ENCODE measurements at regions not wholly inside any gene's neighbourhood (a gene's known extent, or its start where the extent isn't known, plus 50 kb on each side); places are given as distances from the start of the nearest gene placed in this dataset.

DNA sequence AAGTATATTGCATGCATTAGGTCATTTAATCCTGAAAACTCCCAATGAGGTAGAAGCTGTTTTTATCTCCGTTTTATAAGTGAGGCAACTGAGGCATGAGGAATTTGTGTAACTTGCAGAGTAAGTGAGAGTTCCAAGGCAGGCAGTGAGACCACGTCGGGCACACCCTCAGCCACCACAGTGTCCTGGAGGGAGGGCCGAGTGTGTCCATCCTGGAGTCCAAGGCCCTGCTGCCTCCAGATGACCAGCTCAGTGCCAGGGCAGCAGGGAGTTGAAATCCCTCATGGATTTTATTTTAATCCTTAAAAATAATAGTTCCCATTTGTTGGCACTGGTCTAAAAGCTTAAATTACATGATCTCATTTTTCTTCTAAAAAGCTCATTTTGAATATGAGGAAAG, 104.6 kb upstream of the SMIM23 start:
- no peak overlapping the region for H3K9ac ChIP-seq (ENCODE audit: insufficient read depth in 1 of 2, low read length in 2 of 2)
- peaks cover 0 to 3% (median 0%) of the 10 kb centered on the region in 4 donors for H3K9me3 ChIP-seq (ENCODE audit: control insufficient read depth in 4 of 4, insufficient read depth in 3 of 4, low read length in 3 of 4)
- peaks cover 0 to 28% (median 0%) of the 10 kb centered on the region in 5 donors for H3K4me1 ChIP-seq (ENCODE audit: control insufficient read depth in 5 of 5, insufficient read depth in 5 of 5, low read length in 5 of 5)
- WGBS, 2 donors = 83 to 88% methylated on average over 4 of the region's 4 CpGs
- no peak for ATAC-seq (ENCODE audit: insufficient read depth, low FRiP score)
- TF ChIP-seq, protein P1, sequence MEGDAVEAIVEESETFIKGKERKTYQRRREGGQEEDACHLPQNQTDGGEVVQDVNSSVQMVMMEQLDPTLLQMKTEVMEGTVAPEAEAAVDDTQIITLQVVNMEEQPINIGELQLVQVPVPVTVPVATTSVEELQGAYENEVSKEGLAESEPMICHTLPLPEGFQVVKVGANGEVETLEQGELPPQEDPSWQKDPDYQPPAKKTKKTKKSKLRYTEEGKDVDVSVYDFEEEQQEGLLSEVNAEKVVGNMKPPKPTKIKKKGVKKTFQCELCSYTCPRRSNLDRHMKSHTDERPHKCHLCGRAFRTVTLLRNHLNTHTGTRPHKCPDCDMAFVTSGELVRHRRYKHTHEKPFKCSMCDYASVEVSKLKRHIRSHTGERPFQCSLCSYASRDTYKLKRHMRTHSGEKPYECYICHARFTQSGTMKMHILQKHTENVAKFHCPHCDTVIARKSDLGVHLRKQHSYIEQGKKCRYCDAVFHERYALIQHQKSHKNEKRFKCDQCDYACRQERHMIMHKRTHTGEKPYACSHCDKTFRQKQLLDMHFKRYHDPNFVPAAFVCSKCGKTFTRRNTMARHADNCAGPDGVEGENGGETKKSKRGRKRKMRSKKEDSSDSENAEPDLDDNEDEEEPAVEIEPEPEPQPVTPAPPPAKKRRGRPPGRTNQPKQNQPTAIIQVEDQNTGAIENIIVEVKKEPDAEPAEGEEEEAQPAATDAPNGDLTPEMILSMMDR (IDR thresholded peaks at IDR 0.05; ENCODE audit: control extremely low read depth, extremely low read depth) = no peak
- H3K36me3 ChIP-seq (ENCODE audit: control insufficient read depth in 4 of 4, insufficient read depth in 4 of 4, low read length in 4 of 4) = no peaks in the 10 kb centered on the region
- no peaks in the 10 kb centered on the region for H3K27me3 ChIP-seq (ENCODE audit: control insufficient read depth in 3 of 3, insufficient read depth in 3 of 3, low read length in 2 of 3)
- H3K4me3 ChIP-seq = no peak overlapping the region
- DNase-seq = no peak
- no peak overlapping the region for H3K27ac ChIP-seq (ENCODE audit: low read depth in 1 of 2, low read length in 1 of 2)

DNA sequence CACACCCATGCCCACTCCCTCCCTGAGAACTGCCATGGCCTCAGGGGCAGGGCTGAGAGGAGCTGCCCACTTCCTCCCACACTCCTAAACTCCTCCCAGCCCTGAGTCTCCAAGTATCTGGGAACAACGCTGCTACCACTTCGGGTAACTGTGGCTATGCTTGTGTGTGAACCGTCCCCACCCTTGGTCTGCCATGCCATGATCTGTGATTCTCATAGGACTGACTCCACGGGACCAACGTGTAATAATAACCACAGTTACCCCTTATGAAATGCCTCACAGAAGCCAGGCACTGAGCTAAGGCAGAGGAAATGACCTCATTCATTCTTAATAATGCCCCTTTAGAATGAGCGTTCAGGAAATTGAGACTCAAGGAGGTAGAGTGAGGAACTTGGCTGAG, 103.9 kb upstream of the SMIM23 start:
- 9 to 21% methylated on average over 6 of the region's 6 CpGs for WGBS, 2 donors
- peaks cover 0 to 25% (median 0%) of the 10 kb centered on the region in 5 donors for H3K4me1 ChIP-seq (ENCODE audit: control insufficient read depth in 5 of 5, insufficient read depth in 5 of 5, low read length in 5 of 5)
- H3K4me3 ChIP-seq = no peak overlapping the region
- H3K27ac ChIP-seq (ENCODE audit: low read depth in 1 of 2, low read length in 1 of 2) = no peak overlapping the region
- H3K9ac ChIP-seq (ENCODE audit: insufficient read depth in 1 of 2, low read length in 2 of 2) = no peak overlapping the region
- H3K36me3 ChIP-seq (ENCODE audit: control insufficient read depth in 4 of 4, insufficient read depth in 4 of 4, low read length in 4 of 4) = no peaks in the 10 kb centered on the region
- H3K27me3 ChIP-seq (ENCODE audit: control insufficient read depth in 3 of 3, insufficient read depth in 3 of 3, low read length in 2 of 3) = no peaks in the 10 kb centered on the region
- TF ChIP-seq, protein P1 (IDR thresholded peaks at IDR 0.05; ENCODE audit: control extremely low read depth, extremely low read depth) = no peak
- DNase-seq (no peak), ATAC-seq (ENCODE audit: insufficient read depth, low FRiP score) (peak; percentile 34)
- H3K9me3 ChIP-seq (ENCODE audit: control insufficient read depth in 4 of 4, insufficient read depth in 3 of 4, low read length in 3 of 4) = peaks cover 0 to 3% (median 0%) of the 10 kb centered on the region in 4 donors

DNA sequence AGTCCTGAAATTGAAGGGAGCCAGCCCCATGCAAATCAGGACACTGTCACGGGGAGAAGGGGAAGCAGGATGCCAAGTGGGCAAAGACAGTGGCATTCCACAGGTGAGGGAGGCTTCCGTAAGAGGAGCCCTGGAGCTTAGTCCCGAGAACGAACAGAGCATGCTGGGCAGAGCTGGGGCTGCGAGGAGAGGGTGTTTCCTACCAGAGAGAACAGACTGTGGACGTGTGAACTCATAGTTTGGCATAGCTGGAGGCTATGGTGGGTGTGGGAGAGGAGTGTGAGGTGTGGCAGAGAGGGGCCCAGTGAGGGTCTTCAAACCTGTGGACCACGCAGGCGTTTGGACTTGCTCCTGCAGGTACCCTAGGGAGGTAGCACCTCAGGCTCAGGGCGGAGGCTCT, 102.8 kb upstream of the SMIM23 start:
- DNase-seq = no peak
- TF ChIP-seq, protein P1 (IDR thresholded peaks at IDR 0.05; ENCODE audit: control extremely low read depth, extremely low read depth) = no peak
- Histone ChIP-seq H3K4me1 (ENCODE audit: control insufficient read depth in 5 of 5, insufficient read depth in 5 of 5, low read length in 5 of 5) (peaks cover 0 to 25% (median 0%) of the 10 kb centered on the region in 5 donors), H3K4me3 (no peak overlapping the region), H3K9ac (ENCODE audit: insufficient read depth in 1 of 2, low read length in 2 of 2) (no peak overlapping the region), H3K36me3 (ENCODE audit: control insufficient read depth in 4 of 4, insufficient read depth in 4 of 4, low read length in 4 of 4) (no peaks in the 10 kb centered on the region), H3K27ac (ENCODE audit: low read depth in 1 of 2, low read length in 1 of 2) (no peak overlapping the region), H3K9me3 (ENCODE audit: control insufficient read depth in 4 of 4, insufficient read depth in 3 of 4, low read length in 3 of 4) (peaks cover 0 to 3% (median 0%) of the 10 kb centered on the region in 4 donors), H3K27me3 (ENCODE audit: control insufficient read depth in 3 of 3, insufficient read depth in 3 of 3, low read length in 2 of 3) (no peaks in the 10 kb centered on the region)
- ATAC-seq (ENCODE audit: insufficient read depth, low FRiP score) = no peak
- 85 to 88% methylated on average over 9 of the region's 9 CpGs for WGBS, 2 donors

DNA sequence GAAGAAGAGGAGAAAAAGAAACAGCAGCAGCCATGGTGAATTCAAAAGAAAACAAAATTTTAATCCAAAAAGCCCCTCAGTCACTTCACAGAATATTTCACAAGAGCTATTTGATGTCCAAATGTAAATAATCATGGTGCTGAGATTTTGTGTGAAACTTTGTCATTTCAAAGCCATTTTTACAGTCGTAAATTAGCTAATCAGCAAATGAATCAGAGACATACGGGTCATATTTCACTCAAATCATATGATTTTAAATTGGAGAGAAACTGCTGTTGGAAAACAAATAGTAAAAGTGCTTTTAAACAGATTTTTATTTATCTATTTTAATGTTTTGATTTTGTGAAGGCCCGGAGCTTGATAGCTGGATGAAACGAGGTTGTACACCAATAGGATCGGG, 101.4 kb upstream of the SMIM23 start:
- ATAC-seq (ENCODE audit: insufficient read depth, low FRiP score) (no peak), DNase-seq (no peak)
- H3K36me3 ChIP-seq (ENCODE audit: control insufficient read depth in 4 of 4, insufficient read depth in 4 of 4, low read length in 4 of 4) = no peaks in the 10 kb centered on the region
- no peaks in the 10 kb centered on the region for H3K27me3 ChIP-seq (ENCODE audit: control insufficient read depth in 3 of 3, insufficient read depth in 3 of 3, low read length in 2 of 3)
- no peak overlapping the region for H3K9ac ChIP-seq (ENCODE audit: insufficient read depth in 1 of 2, low read length in 2 of 2)
- peaks cover 0 to 16% (median 0%) of the 10 kb centered on the region in 5 donors for H3K4me1 ChIP-seq (ENCODE audit: control insufficient read depth in 5 of 5, insufficient read depth in 5 of 5, low read length in 5 of 5)
- WGBS, 2 donors = 86 to 92% methylated on average over 5 of the region's 5 CpGs
- no peak overlapping the region for H3K4me3 ChIP-seq
- no peak overlapping the region for H3K27ac ChIP-seq (ENCODE audit: low read depth in 1 of 2, low read length in 1 of 2)
- peaks cover 0 to 3% (median 0%) of the 10 kb centered on the region in 4 donors for H3K9me3 ChIP-seq (ENCODE audit: control insufficient read depth in 4 of 4, insufficient read depth in 3 of 4, low read length in 3 of 4)
- TF ChIP-seq, protein P1 (IDR thresholded peaks at IDR 0.05; ENCODE audit: control extremely low read depth, extremely low read depth) = no peak

All from lung (tissue), 11 donors.